Mammary epithelial cell (primary cell): ENCODE measurements at regions not wholly inside any gene's neighbourhood (a gene's known extent, or its start where the extent isn't known, plus 50 kb on each side); places are given as distances from the start of the nearest gene placed in this dataset.

Source experiments
- EZH2 ChIP-seq: IDR thresholded peaks from 2 replicates; pipeline ENCODE4 v1.6.1; 2012; ENCODE audit warnings: low read length, inconsistent platforms, borderline replicate concordance
- TF ChIP-seq, protein P1 (sequence below), 2 donors: IDR thresholded peaks in 1 of 2; conservative IDR thresholded peaks in 1 of 2; 2 replicates each; pipeline ENCODE4 v1.5.1; 2011 to 2012; ENCODE audit warnings: inconsistent platforms in 2 of 2, low read length in 2 of 2, mild to moderate bottlenecking in 2 of 2, control low read depth in 1 of 2, low read depth in 1 of 2; ENCODE audit not compliant: insufficient read depth in 1 of 2; ENCODE audit errors: extremely low read depth in 1 of 2

- TF ChIP-seq, protein P1, sequence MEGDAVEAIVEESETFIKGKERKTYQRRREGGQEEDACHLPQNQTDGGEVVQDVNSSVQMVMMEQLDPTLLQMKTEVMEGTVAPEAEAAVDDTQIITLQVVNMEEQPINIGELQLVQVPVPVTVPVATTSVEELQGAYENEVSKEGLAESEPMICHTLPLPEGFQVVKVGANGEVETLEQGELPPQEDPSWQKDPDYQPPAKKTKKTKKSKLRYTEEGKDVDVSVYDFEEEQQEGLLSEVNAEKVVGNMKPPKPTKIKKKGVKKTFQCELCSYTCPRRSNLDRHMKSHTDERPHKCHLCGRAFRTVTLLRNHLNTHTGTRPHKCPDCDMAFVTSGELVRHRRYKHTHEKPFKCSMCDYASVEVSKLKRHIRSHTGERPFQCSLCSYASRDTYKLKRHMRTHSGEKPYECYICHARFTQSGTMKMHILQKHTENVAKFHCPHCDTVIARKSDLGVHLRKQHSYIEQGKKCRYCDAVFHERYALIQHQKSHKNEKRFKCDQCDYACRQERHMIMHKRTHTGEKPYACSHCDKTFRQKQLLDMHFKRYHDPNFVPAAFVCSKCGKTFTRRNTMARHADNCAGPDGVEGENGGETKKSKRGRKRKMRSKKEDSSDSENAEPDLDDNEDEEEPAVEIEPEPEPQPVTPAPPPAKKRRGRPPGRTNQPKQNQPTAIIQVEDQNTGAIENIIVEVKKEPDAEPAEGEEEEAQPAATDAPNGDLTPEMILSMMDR (conservative IDR thresholded peaks at IDR 0.05 in 1 of 2, IDR thresholded peaks at IDR 0.05 in 1 of 2; ENCODE audit: extremely low read depth in 1 of 2, insufficient read depth in 1 of 2, low read depth in 1 of 2, low read length in 2 of 2), result no peak
- no peak for TF ChIP-seq EZH2
Observed at GRCh38 chr7:97418312-97418711, 300.8 kb downstream of the SDHAF3 start.
